ENCODE measurements at regions not wholly inside any gene's neighbourhood (a gene's known extent, or its start where the extent isn't known, plus 50 kb on each side); places are given as distances from the start of the nearest gene placed in this dataset.

DNA sequence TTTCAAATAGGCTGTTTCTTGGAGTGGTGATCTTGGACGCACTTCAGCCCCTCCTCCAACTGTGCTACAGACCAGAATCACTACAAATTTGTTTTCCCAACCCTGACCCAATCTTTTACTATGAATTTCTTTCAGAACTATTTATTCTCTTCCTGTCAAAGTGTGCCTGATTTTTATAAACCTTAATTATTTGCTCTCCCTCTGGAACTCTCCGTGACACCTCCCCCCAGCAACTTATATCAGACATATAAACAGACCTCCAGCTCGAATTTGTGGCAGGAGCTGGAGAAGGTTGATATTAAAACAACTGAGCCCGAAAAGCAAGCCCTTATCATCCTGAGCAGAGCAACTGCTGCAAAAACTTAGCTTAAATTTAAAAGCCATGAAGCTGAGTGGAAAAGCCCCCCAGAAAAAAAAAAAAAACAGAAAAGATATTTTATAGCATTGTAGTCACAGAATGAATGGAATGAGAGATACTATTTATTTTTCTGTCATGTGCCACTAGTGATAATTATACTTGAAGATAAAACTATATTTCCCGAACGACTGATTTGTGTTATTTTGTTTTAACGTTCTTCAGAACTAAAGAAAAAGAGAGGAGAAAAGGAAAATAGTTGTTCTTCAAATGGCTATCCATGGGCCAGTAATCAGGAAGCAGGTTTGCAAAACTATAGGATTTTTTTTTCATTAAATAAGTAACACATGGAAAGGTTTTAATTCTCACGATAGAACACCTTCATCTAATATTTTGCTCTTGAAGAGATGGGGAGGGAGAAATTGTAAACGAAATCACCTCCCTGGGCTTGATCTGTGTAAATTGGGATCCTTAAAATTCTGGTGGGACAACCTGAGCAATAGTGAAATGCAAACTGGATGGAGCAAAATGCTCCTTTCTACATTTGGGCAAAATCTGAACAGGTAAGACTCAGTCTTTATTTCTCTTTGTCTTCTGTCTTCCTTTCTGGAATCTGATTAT lies 80.8 kb downstream of the NR2F2 start:
- TF ChIP-seq, protein P1, sequence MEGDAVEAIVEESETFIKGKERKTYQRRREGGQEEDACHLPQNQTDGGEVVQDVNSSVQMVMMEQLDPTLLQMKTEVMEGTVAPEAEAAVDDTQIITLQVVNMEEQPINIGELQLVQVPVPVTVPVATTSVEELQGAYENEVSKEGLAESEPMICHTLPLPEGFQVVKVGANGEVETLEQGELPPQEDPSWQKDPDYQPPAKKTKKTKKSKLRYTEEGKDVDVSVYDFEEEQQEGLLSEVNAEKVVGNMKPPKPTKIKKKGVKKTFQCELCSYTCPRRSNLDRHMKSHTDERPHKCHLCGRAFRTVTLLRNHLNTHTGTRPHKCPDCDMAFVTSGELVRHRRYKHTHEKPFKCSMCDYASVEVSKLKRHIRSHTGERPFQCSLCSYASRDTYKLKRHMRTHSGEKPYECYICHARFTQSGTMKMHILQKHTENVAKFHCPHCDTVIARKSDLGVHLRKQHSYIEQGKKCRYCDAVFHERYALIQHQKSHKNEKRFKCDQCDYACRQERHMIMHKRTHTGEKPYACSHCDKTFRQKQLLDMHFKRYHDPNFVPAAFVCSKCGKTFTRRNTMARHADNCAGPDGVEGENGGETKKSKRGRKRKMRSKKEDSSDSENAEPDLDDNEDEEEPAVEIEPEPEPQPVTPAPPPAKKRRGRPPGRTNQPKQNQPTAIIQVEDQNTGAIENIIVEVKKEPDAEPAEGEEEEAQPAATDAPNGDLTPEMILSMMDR (conservative IDR thresholded peaks at IDR 0.05; ENCODE audit: low read depth, low read length): no peak
- TF ChIP-seq USF2 (IDR thresholded peaks at IDR 0.05; ENCODE audit: low read depth, low read length) (no peak), CHD1 (IDR thresholded peaks at IDR 0.05; ENCODE audit: low read depth, low read length) (no peak)

Measured in IMR-90 (cell line).